GM12878 (cell line): ENCODE measurements at regions not wholly inside any gene's neighbourhood (a gene's known extent, or its start where the extent isn't known, plus 50 kb on each side); places are given as distances from the start of the nearest gene placed in this dataset.

Experiments used
- IKZF1 ChIP-seq: fragments of 450-650 bp; conservative IDR thresholded peaks from 2 replicates; pipeline ENCODE4 v1.6.1; 2017; ENCODE audit warnings: antibody characterized with exemption, mild to moderate bottlenecking
- IRF5 ChIP-seq: fragments of 450-650 bp; IDR thresholded peaks from 2 replicates; pipeline ENCODE4 v1.6.1; 2017; ENCODE audit warnings: borderline replicate concordance
- POU2F2 ChIP-seq: IDR thresholded peaks from 3 replicates; pipeline ENCODE4 v1.6.1; 2011; ENCODE audit warnings: low read depth, mild to moderate bottlenecking, low read length, borderline replicate concordance
- RAD21 ChIP-seq: IDR thresholded peaks from 2 replicates; pipeline ENCODE4 v1.6.1; 2011; ENCODE audit warnings: mild to moderate bottlenecking, low read depth, low read length, moderate library complexity; ENCODE audit not compliant: insufficient read depth
- RBBP5 ChIP-seq: fragments of 200-600 bp; sonication (generic); conservative IDR thresholded peaks from 2 replicates; pipeline ENCODE4 v1.6.1; 2016
- TF ChIP-seq, protein P1 (sequence below): fragments of 450-650 bp; formaldehyde crosslinking; IDR thresholded peaks from 2 replicates; pipeline ENCODE4 v1.4.0; 2020; ENCODE audit warnings: mild to moderate bottlenecking, moderate library complexity

GRCh38 chr6:129777371-129777770, 67.4 kb upstream of the ARHGAP18 start (continued):
- TF ChIP-seq, protein P1, sequence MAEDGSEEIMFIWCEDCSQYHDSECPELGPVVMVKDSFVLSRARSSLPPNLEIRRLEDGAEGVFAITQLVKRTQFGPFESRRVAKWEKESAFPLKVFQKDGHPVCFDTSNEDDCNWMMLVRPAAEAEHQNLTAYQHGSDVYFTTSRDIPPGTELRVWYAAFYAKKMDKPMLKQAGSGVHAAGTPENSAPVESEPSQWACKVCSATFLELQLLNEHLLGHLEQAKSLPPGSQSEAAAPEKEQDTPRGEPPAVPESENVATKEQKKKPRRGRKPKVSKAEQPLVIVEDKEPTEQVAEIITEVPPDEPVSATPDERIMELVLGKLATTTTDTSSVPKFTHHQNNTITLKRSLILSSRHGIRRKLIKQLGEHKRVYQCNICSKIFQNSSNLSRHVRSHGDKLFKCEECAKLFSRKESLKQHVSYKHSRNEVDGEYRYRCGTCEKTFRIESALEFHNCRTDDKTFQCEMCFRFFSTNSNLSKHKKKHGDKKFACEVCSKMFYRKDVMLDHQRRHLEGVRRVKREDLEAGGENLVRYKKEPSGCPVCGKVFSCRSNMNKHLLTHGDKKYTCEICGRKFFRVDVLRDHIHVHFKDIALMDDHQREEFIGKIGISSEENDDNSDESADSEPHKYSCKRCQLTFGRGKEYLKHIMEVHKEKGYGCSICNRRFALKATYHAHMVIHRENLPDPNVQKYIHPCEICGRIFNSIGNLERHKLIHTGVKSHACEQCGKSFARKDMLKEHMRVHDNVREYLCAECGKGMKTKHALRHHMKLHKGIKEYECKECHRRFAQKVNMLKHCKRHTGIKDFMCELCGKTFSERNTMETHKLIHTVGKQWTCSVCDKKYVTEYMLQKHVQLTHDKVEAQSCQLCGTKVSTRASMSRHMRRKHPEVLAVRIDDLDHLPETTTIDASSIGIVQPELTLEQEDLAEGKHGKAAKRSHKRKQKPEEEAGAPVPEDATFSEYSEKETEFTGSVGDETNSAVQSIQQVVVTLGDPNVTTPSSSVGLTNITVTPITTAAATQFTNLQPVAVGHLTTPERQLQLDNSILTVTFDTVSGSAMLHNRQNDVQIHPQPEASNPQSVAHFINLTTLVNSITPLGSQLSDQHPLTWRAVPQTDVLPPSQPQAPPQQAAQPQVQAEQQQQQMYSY (CRISPR knock-in tag) = no peak
- TF ChIP-seq RBBP5 (no peak), RAD21 (no peak), IRF5 (no peak), IKZF1 (no peak), POU2F2 (no peak)
